ENCODE measurements at regions not wholly inside any gene's neighbourhood (a gene's known extent, or its start where the extent isn't known, plus 50 kb on each side); places are given as distances from the start of the nearest gene placed in this dataset.

- no peak overlapping the region for H3K9ac ChIP-seq (ENCODE audit: low read length)
- H3K4me1 ChIP-seq (ENCODE audit: low read length), result no peaks in the 10 kb centered on the region
- H3K9me2 ChIP-seq (replicated peaks; ENCODE audit: insufficient read depth, low read length), result no peaks in the 10 kb centered on the region
- H3K4me3 ChIP-seq (ENCODE audit: low read length), result no peak overlapping the region
- no peaks in the 10 kb centered on the region for H3K36me3 ChIP-seq (ENCODE audit: insufficient read depth, low read length)
- no peaks in the 10 kb centered on the region for H3K79me2 ChIP-seq (ENCODE audit: low read length)
- DNase-seq, result no peak
- no peak overlapping the region for H3K4me2 ChIP-seq (ENCODE audit: low read depth, low read length, poor library complexity, severe bottlenecking)
- H3K27ac ChIP-seq (ENCODE audit: low read length), result no peak overlapping the region
- no peaks in the 10 kb centered on the region for H4K20me1 ChIP-seq (ENCODE audit: insufficient read depth, low read depth, low read length)
- no peak overlapping the region for H2AFZ ChIP-seq (ENCODE audit: low read length)
- no peaks in the 10 kb centered on the region for H3K9me3 ChIP-seq (ENCODE audit: low read length)
- H3K27me3 ChIP-seq (ENCODE audit: low read length), result no peaks in the 10 kb centered on the region
These were observed 399.8 kb upstream of the PIK3R1 start for GRCh38 chr5:67815455-67816391.

GRCh38 chr5:67814569-67815311 is 400.8 kb upstream of the PIK3R1 start:
- H3K27me3 ChIP-seq (ENCODE audit: low read length), result no peaks in the 10 kb centered on the region
- no peaks in the 10 kb centered on the region for H3K9me3 ChIP-seq (ENCODE audit: low read length)
- H3K4me3 ChIP-seq (ENCODE audit: low read length), result no peak overlapping the region
- no peaks in the 10 kb centered on the region for H4K20me1 ChIP-seq (ENCODE audit: insufficient read depth, low read depth, low read length)
- no peaks in the 10 kb centered on the region for H3K9me2 ChIP-seq (replicated peaks; ENCODE audit: insufficient read depth, low read length)
- H3K4me1 ChIP-seq (ENCODE audit: low read length), result no peaks in the 10 kb centered on the region
- no peak for DNase-seq
- H3K27ac ChIP-seq (ENCODE audit: low read length), result no peak overlapping the region
- H3K4me2 ChIP-seq (ENCODE audit: low read depth, low read length, poor library complexity, severe bottlenecking), result no peak overlapping the region
- no peak overlapping the region for H3K9ac ChIP-seq (ENCODE audit: low read length)
- H3K36me3 ChIP-seq (ENCODE audit: insufficient read depth, low read length), result no peaks in the 10 kb centered on the region
- no peak overlapping the region for H2AFZ ChIP-seq (ENCODE audit: low read length)
- no peaks in the 10 kb centered on the region for H3K79me2 ChIP-seq (ENCODE audit: low read length)

GRCh38 chr5:67813877-67814539 is 401.5 kb upstream of the PIK3R1 start:
- Histone ChIP-seq H3K36me3 (ENCODE audit: insufficient read depth, low read length) (no peaks in the 10 kb centered on the region), H3K27ac (ENCODE audit: low read length) (no peak overlapping the region), H2AFZ (ENCODE audit: low read length) (no peak overlapping the region), H3K79me2 (ENCODE audit: low read length) (no peaks in the 10 kb centered on the region), H3K9me2 (replicated peaks; ENCODE audit: insufficient read depth, low read length) (no peaks in the 10 kb centered on the region), H3K4me2 (ENCODE audit: low read depth, low read length, poor library complexity, severe bottlenecking) (no peak overlapping the region), H3K9me3 (ENCODE audit: low read length) (no peaks in the 10 kb centered on the region), H3K4me1 (ENCODE audit: low read length) (no peaks in the 10 kb centered on the region), H3K9ac (ENCODE audit: low read length) (no peak overlapping the region), H4K20me1 (ENCODE audit: insufficient read depth, low read depth, low read length) (no peaks in the 10 kb centered on the region), H3K4me3 (ENCODE audit: low read length) (no peak overlapping the region), H3K27me3 (ENCODE audit: low read length) (no peaks in the 10 kb centered on the region)
- DNase-seq, result no peak

GRCh38 chr5:67809589-67809988 is 406.0 kb upstream of the PIK3R1 start:
- Histone ChIP-seq H3K36me3 (ENCODE audit: insufficient read depth, low read length) (no peaks in the 10 kb centered on the region), H3K27me3 (ENCODE audit: low read length) (no peaks in the 10 kb centered on the region), H2AFZ (ENCODE audit: low read length) (no peak overlapping the region), H3K9ac (ENCODE audit: low read length) (no peak overlapping the region), H3K9me2 (replicated peaks; ENCODE audit: insufficient read depth, low read length) (no peaks in the 10 kb centered on the region), H4K20me1 (ENCODE audit: insufficient read depth, low read depth, low read length) (no peaks in the 10 kb centered on the region), H3K27ac (ENCODE audit: low read length) (no peak overlapping the region), H3K9me3 (ENCODE audit: low read length) (no peaks in the 10 kb centered on the region), H3K4me2 (ENCODE audit: low read depth, low read length, poor library complexity, severe bottlenecking) (no peak overlapping the region), H3K4me3 (ENCODE audit: low read length) (no peak overlapping the region), H3K4me1 (ENCODE audit: low read length) (no peaks in the 10 kb centered on the region), H3K79me2 (ENCODE audit: low read length) (no peaks in the 10 kb centered on the region)
- DNase-seq, result no peak

GRCh38 chr5:67808340-67808739 is 407.2 kb upstream of the PIK3R1 start:
- Histone ChIP-seq H3K27ac (ENCODE audit: low read length) (no peak overlapping the region), H2AFZ (ENCODE audit: low read length) (no peak overlapping the region), H3K27me3 (ENCODE audit: low read length) (no peaks in the 10 kb centered on the region), H3K9me3 (ENCODE audit: low read length) (no peaks in the 10 kb centered on the region), H3K36me3 (ENCODE audit: insufficient read depth, low read length) (no peaks in the 10 kb centered on the region), H3K9me2 (replicated peaks; ENCODE audit: insufficient read depth, low read length) (no peaks in the 10 kb centered on the region), H4K20me1 (ENCODE audit: insufficient read depth, low read depth, low read length) (no peaks in the 10 kb centered on the region), H3K4me3 (ENCODE audit: low read length) (no peak overlapping the region), H3K4me1 (ENCODE audit: low read length) (no peaks in the 10 kb centered on the region), H3K4me2 (ENCODE audit: low read depth, low read length, poor library complexity, severe bottlenecking) (no peak overlapping the region), H3K79me2 (ENCODE audit: low read length) (no peaks in the 10 kb centered on the region), H3K9ac (ENCODE audit: low read length) (no peak overlapping the region)
- DNase-seq, result no peak

GRCh38 chr5:67807439-67807888 is 408.1 kb upstream of the PIK3R1 start:
- no peak overlapping the region for H3K27ac ChIP-seq (ENCODE audit: low read length)
- no peak overlapping the region for H2AFZ ChIP-seq (ENCODE audit: low read length)
- H3K79me2 ChIP-seq (ENCODE audit: low read length), result no peaks in the 10 kb centered on the region
- no peaks in the 10 kb centered on the region for H3K4me1 ChIP-seq (ENCODE audit: low read length)
- no peaks in the 10 kb centered on the region for H3K9me2 ChIP-seq (replicated peaks; ENCODE audit: insufficient read depth, low read length)
- H3K9me3 ChIP-seq (ENCODE audit: low read length), result no peaks in the 10 kb centered on the region
- no peak for DNase-seq
- H3K9ac ChIP-seq (ENCODE audit: low read length), result no peak overlapping the region
- no peak overlapping the region for H3K4me2 ChIP-seq (ENCODE audit: low read depth, low read length, poor library complexity, severe bottlenecking)
- no peaks in the 10 kb centered on the region for H4K20me1 ChIP-seq (ENCODE audit: insufficient read depth, low read depth, low read length)
- H3K36me3 ChIP-seq (ENCODE audit: insufficient read depth, low read length), result no peaks in the 10 kb centered on the region
- no peak overlapping the region for H3K4me3 ChIP-seq (ENCODE audit: low read length)
- H3K27me3 ChIP-seq (ENCODE audit: low read length), result no peaks in the 10 kb centered on the region

- H3K9me3 ChIP-seq (ENCODE audit: low read length), result no peaks in the 10 kb centered on the region
- no peaks in the 10 kb centered on the region for H3K36me3 ChIP-seq (ENCODE audit: insufficient read depth, low read length)
- H3K79me2 ChIP-seq (ENCODE audit: low read length), result no peaks in the 10 kb centered on the region
- H4K20me1 ChIP-seq (ENCODE audit: insufficient read depth, low read depth, low read length), result no peaks in the 10 kb centered on the region
- H3K4me1 ChIP-seq (ENCODE audit: low read length), result no peaks in the 10 kb centered on the region
- H3K27ac ChIP-seq (ENCODE audit: low read length), result no peak overlapping the region
- H3K9me2 ChIP-seq (replicated peaks; ENCODE audit: insufficient read depth, low read length), result no peaks in the 10 kb centered on the region
- no peaks in the 10 kb centered on the region for H3K27me3 ChIP-seq (ENCODE audit: low read length)
- no peak overlapping the region for H3K4me2 ChIP-seq (ENCODE audit: low read depth, low read length, poor library complexity, severe bottlenecking)
- DNase-seq, result no peak
- H3K4me3 ChIP-seq (ENCODE audit: low read length), result no peak overlapping the region
- H2AFZ ChIP-seq (ENCODE audit: low read length), result no peak overlapping the region
- no peak overlapping the region for H3K9ac ChIP-seq (ENCODE audit: low read length)
These were observed 408.7 kb upstream of the PIK3R1 start for GRCh38 chr5:67806654-67807438.
